ENCODE measurements at regions not wholly inside any gene's neighbourhood (a gene's known extent, or its start where the extent isn't known, plus 50 kb on each side); places are given as distances from the start of the nearest gene placed in this dataset.

DNA sequence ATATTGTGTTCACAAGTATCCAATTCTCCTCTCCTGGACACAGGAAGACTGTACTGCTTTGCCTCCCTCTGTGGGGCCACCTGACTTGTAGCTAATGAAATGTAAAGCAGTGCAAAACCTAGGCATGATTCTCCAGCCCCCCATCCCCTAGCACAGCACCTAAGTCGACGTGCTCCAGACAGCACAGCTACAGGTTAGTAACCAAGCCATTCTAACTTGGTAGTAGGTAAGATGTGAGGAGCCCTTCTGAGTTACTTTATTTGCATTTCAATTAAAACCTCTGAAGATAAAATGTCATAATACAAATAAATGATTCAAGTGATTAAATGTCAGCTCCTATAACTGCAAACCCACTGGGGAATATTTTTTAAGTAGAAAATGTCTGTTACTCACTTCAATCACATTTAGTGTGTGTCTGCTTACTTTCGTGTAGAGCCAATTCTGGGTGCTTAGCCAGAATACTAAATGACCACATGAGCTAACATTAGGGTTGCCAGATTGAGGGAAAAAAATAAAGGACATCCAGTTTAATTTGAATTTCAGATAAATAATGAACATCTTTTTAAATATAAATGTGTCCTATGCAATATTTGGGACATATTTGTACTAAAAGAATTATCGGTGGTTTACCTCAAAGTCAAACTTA lies 64.8 kb upstream of the HIF1A start:
- H3K9me3 ChIP-seq (ENCODE audit: low read length) = no peaks in the 10 kb centered on the region
- no peak overlapping the region for H3K4me3 ChIP-seq (ENCODE audit: low read depth in 1 of 2, low read length in 2 of 2)
- H3K27me3 ChIP-seq (ENCODE audit: control insufficient read depth in 1 of 2, insufficient read depth in 2 of 2, low read length in 2 of 2) = no peaks in the 10 kb centered on the region
- H3K4me1 ChIP-seq (ENCODE audit: insufficient read depth, low read length) = no peaks in the 10 kb centered on the region
- no peak overlapping the region for H3K27ac ChIP-seq (ENCODE audit: low read depth, low read length)
- no peak overlapping the region for H3K9ac ChIP-seq (ENCODE audit: low read length)
- H3K36me3 ChIP-seq (ENCODE audit: insufficient read depth, low read length) = no peaks in the 10 kb centered on the region

DNA sequence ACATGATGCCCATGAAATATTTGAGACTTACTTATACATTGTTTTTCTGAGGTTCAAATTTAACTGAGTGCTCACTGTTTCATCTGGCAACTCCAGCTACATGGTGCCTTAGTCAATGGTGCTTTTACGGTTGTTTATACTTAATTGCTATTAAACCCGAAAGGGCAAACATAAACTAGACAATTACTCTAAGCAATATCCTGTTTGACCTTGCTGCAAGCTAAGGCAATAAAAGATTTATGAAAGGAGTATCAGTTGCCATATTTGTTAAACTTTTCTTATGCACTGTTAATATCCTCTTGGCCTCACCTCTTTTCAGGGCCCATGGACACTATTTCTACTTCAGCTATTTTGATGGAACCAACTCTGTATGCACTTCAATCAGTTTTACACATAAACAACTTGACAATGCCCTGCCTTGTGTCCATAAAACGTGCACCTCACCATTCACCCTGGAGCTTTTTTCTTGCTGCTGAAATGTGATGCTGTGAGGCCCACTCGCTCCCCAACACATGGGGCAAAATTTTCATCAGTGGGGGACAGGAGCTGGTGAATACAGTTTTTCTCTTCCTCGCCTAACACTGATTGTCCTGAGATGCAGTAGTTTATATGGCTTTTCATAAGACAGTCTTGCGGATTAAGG lies 64.1 kb upstream of the HIF1A start:
- Histone ChIP-seq H3K4me3 (ENCODE audit: low read depth in 1 of 2, low read length in 2 of 2) (no peak overlapping the region), H3K36me3 (ENCODE audit: insufficient read depth, low read length) (no peaks in the 10 kb centered on the region), H3K4me1 (ENCODE audit: insufficient read depth, low read length) (no peaks in the 10 kb centered on the region), H3K9ac (ENCODE audit: low read length) (no peak overlapping the region), H3K27ac (ENCODE audit: low read depth, low read length) (no peak overlapping the region), H3K9me3 (ENCODE audit: low read length) (no peaks in the 10 kb centered on the region), H3K27me3 (ENCODE audit: control insufficient read depth in 1 of 2, insufficient read depth in 2 of 2, low read length in 2 of 2) (no peaks in the 10 kb centered on the region)

DNA sequence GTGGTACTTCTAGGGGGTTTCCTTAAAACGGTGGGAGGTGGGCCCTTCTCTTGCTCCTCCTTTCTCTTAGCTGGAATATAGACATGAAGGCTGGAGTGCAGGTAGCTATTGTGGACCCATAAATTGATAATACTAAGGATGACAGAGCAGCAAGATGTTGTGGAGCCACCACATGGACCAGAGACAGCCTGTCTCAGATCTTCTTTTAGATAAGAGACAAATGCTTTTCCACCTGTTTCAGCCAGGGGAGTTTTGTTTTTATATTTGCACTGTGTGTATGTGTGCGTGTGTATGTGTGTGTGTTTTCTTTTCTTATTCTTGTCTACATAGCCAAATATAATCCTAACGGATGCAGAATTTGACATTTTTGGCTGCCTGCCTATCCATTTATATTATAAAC lies 62.9 kb upstream of the HIF1A start:
- Histone ChIP-seq H3K9ac (ENCODE audit: low read length) (no peak overlapping the region), H3K9me3 (ENCODE audit: low read length) (no peaks in the 10 kb centered on the region), H3K36me3 (ENCODE audit: insufficient read depth, low read length) (no peaks in the 10 kb centered on the region), H3K27ac (ENCODE audit: low read depth, low read length) (no peak overlapping the region), H3K27me3 (ENCODE audit: control insufficient read depth in 1 of 2, insufficient read depth in 2 of 2, low read length in 2 of 2) (no peaks in the 10 kb centered on the region), H3K4me3 (ENCODE audit: low read depth in 1 of 2, low read length in 2 of 2) (no peak overlapping the region), H3K4me1 (ENCODE audit: insufficient read depth, low read length) (no peaks in the 10 kb centered on the region)

DNA sequence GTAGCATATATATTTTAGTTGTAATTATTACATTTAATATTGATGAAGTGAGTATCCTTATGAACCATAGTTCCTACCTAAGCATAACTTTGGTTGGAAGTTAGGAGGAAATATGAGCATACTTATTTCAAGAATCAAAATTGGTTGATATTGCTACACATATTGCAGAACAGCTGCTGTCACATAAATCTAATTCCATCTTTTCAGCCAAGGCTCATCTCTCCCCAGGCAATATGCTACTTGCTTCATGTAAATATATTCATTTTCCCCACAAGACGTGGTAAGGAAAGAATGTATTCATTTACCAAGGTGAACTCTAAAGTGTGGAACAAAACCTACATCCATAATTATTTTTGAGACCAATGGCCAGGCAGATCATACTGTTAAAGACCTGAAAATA lies 62.5 kb upstream of the HIF1A start:
- Histone ChIP-seq H3K27me3 (ENCODE audit: control insufficient read depth in 1 of 2, insufficient read depth in 2 of 2, low read length in 2 of 2) (no peaks in the 10 kb centered on the region), H3K27ac (ENCODE audit: low read depth, low read length) (no peak overlapping the region), H3K4me3 (ENCODE audit: low read depth in 1 of 2, low read length in 2 of 2) (no peak overlapping the region), H3K9ac (ENCODE audit: low read length) (no peak overlapping the region), H3K9me3 (ENCODE audit: low read length) (no peaks in the 10 kb centered on the region), H3K36me3 (ENCODE audit: insufficient read depth, low read length) (no peaks in the 10 kb centered on the region), H3K4me1 (ENCODE audit: insufficient read depth, low read length) (no peaks in the 10 kb centered on the region)

DNA sequence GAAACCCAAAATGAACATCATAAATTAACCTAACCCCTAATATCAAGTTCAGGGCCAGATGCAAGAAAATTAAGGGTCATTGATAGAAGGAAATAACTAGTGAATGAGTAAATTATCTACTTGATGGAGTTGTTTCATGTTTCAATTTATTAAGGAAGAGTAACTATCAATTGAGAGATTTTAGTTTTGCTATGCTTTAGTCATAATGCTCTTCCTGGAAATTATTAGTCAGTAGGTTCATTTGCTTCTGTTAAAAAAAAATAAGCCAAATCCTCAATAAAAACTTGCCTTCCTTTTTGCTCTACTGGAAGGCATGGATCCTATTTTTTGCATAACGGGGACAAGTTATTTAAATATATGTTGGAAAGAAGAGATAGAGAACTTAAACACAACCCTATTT lies 59.0 kb upstream of the HIF1A start:
- no peaks in the 10 kb centered on the region for H3K9me3 ChIP-seq (ENCODE audit: low read length)
- no peak overlapping the region for H3K27ac ChIP-seq (ENCODE audit: low read depth, low read length)
- H3K36me3 ChIP-seq (ENCODE audit: insufficient read depth, low read length) = no peaks in the 10 kb centered on the region
- no peak overlapping the region for H3K9ac ChIP-seq (ENCODE audit: low read length)
- H3K4me3 ChIP-seq (ENCODE audit: low read depth in 1 of 2, low read length in 2 of 2) = no peak overlapping the region
- no peaks in the 10 kb centered on the region for H3K27me3 ChIP-seq (ENCODE audit: control insufficient read depth in 1 of 2, insufficient read depth in 2 of 2, low read length in 2 of 2)
- no peaks in the 10 kb centered on the region for H3K4me1 ChIP-seq (ENCODE audit: insufficient read depth, low read length)

DNA sequence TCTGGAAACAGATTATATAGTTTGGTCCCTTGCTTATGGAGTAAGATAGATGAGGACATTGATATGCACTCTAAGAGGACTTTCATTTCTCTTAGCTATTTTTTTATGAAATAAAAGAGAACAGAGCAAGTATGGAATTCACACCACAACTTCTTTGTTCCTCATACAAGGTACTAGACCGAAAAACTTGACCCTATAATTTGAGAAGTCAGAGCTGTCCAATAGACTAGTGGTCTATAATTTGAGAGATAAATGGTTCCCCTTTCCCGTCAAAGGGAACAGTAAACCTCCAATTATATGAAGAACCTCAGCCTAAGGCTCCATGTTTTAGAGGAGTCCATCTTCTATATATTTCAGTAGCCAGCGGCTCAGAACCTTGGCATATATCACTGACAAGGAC lies 58.5 kb upstream of the HIF1A start:
- H3K36me3 ChIP-seq (ENCODE audit: insufficient read depth, low read length) = no peaks in the 10 kb centered on the region
- no peaks in the 10 kb centered on the region for H3K9me3 ChIP-seq (ENCODE audit: low read length)
- H3K4me3 ChIP-seq (ENCODE audit: low read depth in 1 of 2, low read length in 2 of 2) = no peak overlapping the region
- H3K27ac ChIP-seq (ENCODE audit: low read depth, low read length) = no peak overlapping the region
- H3K27me3 ChIP-seq (ENCODE audit: control insufficient read depth in 1 of 2, insufficient read depth in 2 of 2, low read length in 2 of 2) = no peaks in the 10 kb centered on the region
- no peaks in the 10 kb centered on the region for H3K4me1 ChIP-seq (ENCODE audit: insufficient read depth, low read length)
- H3K9ac ChIP-seq (ENCODE audit: low read length) = no peak overlapping the region

DNA sequence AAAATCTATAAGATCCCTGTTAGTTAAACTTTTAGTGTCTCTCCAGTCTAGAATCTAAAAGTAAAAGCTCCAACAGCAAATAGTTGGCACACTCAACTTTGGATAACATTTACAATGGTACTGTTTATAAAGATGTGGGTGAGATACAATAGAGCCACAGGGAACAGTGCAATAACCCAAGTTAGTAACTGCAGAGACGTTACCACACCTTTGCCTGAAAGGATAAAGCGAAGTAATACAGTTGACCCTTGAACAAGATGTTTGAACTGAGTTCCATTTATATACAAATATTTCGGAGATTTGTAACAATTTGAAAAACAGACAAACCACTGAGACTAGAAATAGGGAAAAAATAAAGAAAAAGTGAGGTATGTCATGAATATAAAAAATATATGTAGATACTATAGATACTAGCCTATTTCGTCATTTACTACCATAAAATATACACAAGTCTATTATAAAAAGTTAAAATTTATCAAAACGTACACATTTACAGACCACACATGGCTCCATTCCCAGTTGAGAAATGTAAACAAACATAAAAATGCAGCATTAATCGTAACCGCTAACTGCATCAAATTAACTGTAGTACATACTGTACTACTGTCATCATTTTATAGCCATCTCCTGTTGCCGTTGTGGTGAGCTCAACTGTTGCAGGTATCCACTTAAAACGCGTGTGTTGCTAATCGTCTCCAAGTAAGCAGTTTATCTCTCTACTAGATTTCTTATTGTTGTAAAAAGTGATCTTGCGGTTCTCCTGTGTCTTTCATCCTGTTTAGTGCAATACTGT lies 56.5 kb upstream of the HIF1A start:
- Histone ChIP-seq H3K4me1 (ENCODE audit: insufficient read depth, low read length) (no peaks in the 10 kb centered on the region), H3K9me3 (ENCODE audit: low read length) (no peaks in the 10 kb centered on the region), H3K36me3 (ENCODE audit: insufficient read depth, low read length) (no peaks in the 10 kb centered on the region), H3K27ac (ENCODE audit: low read depth, low read length) (no peak overlapping the region), H3K9ac (ENCODE audit: low read length) (no peak overlapping the region), H3K4me3 (ENCODE audit: low read depth in 1 of 2, low read length in 2 of 2) (no peak overlapping the region), H3K27me3 (ENCODE audit: control insufficient read depth in 1 of 2, insufficient read depth in 2 of 2, low read length in 2 of 2) (no peaks in the 10 kb centered on the region)

DNA sequence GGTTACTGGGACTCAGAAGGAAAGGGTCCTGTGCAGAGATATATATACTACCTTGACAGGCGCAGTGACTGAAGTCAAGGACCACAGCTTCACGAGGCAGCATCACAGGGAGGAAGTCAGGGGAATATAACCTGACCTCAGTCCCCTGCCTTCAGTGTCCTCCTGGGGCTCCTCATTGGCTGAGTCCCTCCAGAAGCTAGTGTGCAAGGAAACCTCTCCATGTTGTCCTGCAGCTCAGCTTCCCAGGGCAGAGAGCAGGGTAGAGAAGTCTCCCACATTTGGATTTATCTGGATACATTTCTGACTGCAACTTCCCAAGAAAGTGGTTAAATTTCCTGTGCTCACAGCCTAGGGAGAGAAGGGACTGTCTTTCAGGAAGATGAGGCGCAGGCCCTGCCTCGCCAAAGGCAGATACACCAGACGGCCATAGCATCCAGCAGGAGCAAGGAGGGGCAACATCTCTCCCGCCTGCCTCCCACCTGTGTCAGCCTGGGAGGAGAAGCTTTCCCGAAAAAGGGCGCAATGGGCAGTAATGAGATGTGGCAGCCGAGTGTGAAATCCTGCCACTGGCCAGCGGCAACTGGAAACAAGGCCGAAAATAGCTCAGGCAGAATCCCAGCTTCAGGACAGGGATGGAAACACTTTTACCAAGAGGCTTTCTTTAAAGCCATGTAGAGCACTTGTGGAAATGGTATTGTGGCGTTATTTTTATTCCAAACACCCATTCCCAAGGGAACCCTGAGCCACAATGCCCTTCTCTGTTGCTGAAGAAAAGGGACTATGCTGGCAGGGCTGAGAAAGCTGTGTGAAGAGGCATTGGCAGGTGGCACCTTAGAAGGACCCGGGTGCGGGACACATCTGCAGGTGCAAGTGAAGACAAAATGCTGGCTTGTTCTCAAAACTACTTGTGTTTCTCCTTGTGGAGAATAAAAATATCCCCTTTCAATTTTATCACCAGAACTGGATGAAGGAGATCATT lies 54.9 kb upstream of the HIF1A start:
- H3K27me3 ChIP-seq (ENCODE audit: control insufficient read depth in 1 of 2, insufficient read depth in 2 of 2, low read length in 2 of 2) = no peaks in the 10 kb centered on the region
- H3K4me3 ChIP-seq (ENCODE audit: low read depth in 1 of 2, low read length in 2 of 2) = no peak overlapping the region

DNA sequence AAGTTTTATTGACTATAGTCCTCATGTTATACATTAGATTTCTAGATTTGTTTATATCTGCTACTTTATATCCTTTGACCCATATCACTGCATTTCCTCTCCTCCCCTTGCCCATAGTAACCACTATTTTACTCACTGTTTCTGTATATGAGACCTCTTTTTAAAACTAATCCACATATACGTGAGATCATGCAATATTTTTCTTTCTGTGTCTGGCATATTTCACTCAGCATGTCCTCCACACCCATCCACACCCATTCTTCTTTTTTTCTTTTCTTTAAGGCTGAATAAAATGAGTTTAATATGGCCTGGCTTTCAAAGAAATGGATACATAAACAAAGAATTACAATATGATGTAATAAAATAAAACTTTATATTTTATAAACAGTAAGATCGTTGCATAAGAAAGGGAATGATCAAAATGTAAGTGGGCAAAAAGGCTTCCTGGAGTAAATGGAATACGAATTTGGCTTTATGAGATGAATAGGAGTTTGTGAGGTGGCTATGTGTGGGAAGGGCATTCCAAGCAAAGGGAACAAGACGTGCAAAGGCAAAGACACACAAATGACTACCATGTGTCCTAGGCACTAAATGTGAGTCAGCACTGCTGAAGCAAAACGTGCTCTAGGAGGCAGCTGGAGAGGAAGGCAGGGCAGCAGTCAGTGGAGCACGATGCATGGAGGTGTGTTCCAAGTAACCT lies 53.2 kb upstream of the HIF1A start:
- no peaks in the 10 kb centered on the region for H3K27me3 ChIP-seq (ENCODE audit: control insufficient read depth in 1 of 2, insufficient read depth in 2 of 2, low read length in 2 of 2)
- H3K9me3 ChIP-seq (ENCODE audit: low read length) = no peaks in the 10 kb centered on the region
- H3K4me3 ChIP-seq (ENCODE audit: low read depth in 1 of 2, low read length in 2 of 2) = no peak overlapping the region
- H3K27ac ChIP-seq (ENCODE audit: low read depth, low read length) = no peak overlapping the region
- no peaks in the 10 kb centered on the region for H3K4me1 ChIP-seq (ENCODE audit: insufficient read depth, low read length)
- H3K36me3 ChIP-seq (ENCODE audit: insufficient read depth, low read length) = no peaks in the 10 kb centered on the region
- H3K9ac ChIP-seq (ENCODE audit: low read length) = no peak overlapping the region

More for the DNA sequence above, 54.9 kb upstream of the HIF1A start:
- Histone ChIP-seq H3K9me3 (ENCODE audit: low read length) (no peaks in the 10 kb centered on the region), H3K9ac (ENCODE audit: low read length) (no peak overlapping the region), H3K27ac (ENCODE audit: low read depth, low read length) (no peak overlapping the region), H3K4me1 (ENCODE audit: insufficient read depth, low read length) (no peaks in the 10 kb centered on the region), H3K36me3 (ENCODE audit: insufficient read depth, low read length) (no peaks in the 10 kb centered on the region)

DNA sequence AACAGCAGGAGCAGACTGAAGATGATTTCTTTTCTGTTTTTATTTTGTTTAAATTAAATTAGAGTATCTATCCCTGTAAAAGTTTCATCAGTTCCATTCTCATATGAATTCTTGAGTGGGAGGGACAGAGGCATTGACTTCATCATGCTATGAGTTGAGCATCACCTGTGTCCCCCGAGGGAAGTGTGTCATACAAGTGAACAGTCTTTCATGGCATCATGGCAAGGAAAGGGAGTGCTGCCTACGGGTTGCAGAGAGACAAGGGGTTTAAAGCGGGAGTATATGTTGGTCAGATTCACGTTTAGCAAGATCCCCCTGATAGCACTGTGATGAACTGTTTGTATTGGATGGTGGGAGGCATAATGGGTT lies 52.7 kb upstream of the HIF1A start:
- H3K9me3 ChIP-seq (ENCODE audit: low read length) = no peaks in the 10 kb centered on the region
- no peaks in the 10 kb centered on the region for H3K36me3 ChIP-seq (ENCODE audit: insufficient read depth, low read length)
- H3K9ac ChIP-seq (ENCODE audit: low read length) = no peak overlapping the region
- no peak overlapping the region for H3K27ac ChIP-seq (ENCODE audit: low read depth, low read length)
- H3K27me3 ChIP-seq (ENCODE audit: control insufficient read depth in 1 of 2, insufficient read depth in 2 of 2, low read length in 2 of 2) = no peaks in the 10 kb centered on the region
- no peaks in the 10 kb centered on the region for H3K4me1 ChIP-seq (ENCODE audit: insufficient read depth, low read length)
- no peak overlapping the region for H3K4me3 ChIP-seq (ENCODE audit: low read depth in 1 of 2, low read length in 2 of 2)

Measured in muscle layer of colon (tissue), 2 donors.